ENCODE measurements at regions not wholly inside any gene's neighbourhood (a gene's known extent, or its start where the extent isn't known, plus 50 kb on each side); places are given as distances from the start of the nearest gene placed in this dataset.

- TF ChIP-seq CTCF (IDR thresholded peaks at IDR 0.05; ENCODE audit: extremely low read depth in 1 of 2, insufficient read depth in 1 of 2, low read depth in 1 of 2, low read length in 2 of 2) (no peak), POLR2A (IDR thresholded peaks at IDR 0.05; ENCODE audit: low read depth, low read length) (no peak), POLR2AphosphoS5 (IDR thresholded peaks at IDR 0.05; ENCODE audit: insufficient read depth, low read depth, low read length) (no peak), EZH2 (IDR thresholded peaks at IDR 0.05; ENCODE audit: borderline replicate concordance, low read depth, low read length, severe bottlenecking) (no peak), MYC (IDR thresholded peaks at IDR 0.05; ENCODE audit: low read depth, low read length) (no peak), MAX (IDR thresholded peaks at IDR 0.05; ENCODE audit: insufficient read depth, insufficient read length) (no peak), FOS (IDR thresholded peaks at IDR 0.05; ENCODE audit: borderline replicate concordance, insufficient read depth, low read length) (no peak), JUN (IDR thresholded peaks at IDR 0.05; ENCODE audit: borderline replicate concordance, insufficient read depth, insufficient read length, low read depth) (no peak), GATA2 (IDR thresholded peaks at IDR 0.05; ENCODE audit: insufficient read depth, insufficient read length, low read depth, low read length) (no peak)
Observed at GRCh38 chr6:170166511-170167122, 124.3 kb downstream of the DLL1 start.
